Stimulated activated CD8-positive, alpha-beta memory T cell treated with anti-CD3 and anti-CD28 coated beads, Interleukin-12 subunit alpha, Interleukin-12 subunit beta, amount 100 ng/mL, for 24 hours (primary cell): ENCODE measurements at regions not wholly inside any gene's neighbourhood (a gene's known extent, or its start where the extent isn't known, plus 50 kb on each side); places are given as distances from the start of the nearest gene placed in this dataset.
"Not testable (repeated sequence)": the region's sequence is repeated elsewhere in the genome, so short reads cannot be mapped to it uniquely, and the experiment has no call there.

ENCODE experiments used
- DNase-seq: peaks from one replicate; pipeline ENCODE4 v3.0.0-alpha.2; 2020; ENCODE audit errors: extremely low read depth

DNA sequence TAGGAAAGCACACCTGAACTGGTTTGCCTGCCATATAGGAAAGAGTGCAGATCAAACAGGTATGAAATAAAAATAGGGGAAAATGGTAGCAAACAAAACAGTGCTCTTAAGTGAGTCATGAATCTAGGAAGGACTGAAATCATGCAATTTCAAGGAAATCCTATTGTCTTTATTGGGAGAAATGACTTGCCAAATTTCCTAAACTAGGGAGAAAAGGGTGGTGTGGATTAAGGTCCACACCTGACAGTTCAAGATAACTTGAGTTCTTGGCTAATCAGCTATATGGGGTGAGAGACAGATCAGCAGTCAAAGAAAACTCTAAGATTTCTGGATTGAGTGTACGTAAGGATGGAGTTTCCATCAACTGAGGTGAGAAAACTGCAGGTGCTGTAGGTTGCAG lies 101.1 kb downstream of the PRKAB2 start:
- DNase-seq = no peak

DNA sequence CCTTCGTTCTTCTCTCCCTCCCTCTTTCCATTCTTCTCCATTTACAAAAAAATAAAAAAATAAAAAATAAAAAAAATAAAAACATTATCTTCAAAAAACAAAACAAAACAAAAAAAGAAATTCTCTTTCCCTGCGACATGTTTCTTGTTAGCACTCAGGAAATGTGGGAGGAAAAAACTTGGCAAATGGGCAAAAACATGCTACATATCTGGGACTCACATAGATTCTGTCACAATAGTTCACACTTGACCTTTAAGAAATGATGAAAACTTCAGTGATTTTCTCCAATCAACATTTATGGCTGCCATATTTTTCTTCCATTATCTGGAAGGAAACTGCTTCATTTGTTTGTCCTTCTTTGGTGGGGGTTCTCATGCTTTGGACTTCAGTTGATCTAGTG lies 109.3 kb downstream of the PRKAB2 start:
- DNase-seq = no peak

DNA sequence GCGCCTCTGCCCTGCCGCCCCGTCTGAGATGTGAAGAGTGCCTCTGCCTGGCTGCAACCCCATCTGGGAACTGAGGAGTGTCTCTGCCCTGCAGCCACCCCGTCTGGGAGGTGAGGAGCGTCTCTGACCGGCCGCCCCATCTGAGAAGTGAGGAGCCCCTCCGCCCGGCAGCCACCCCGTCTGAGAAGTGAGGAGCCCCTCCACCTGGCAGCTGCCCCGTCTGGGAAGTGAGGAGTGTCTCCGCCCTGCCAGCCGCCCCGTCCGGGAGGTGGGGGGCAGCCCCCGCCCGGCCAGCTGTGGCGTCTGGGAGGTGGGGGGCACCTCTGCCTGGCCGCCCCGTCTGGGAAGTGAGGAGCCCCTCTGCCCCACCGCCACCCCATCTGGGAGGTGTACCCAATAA lies 110.4 kb downstream of the PRKAB2 start:
- DNase-seq = not testable (repeated sequence)

DNA sequence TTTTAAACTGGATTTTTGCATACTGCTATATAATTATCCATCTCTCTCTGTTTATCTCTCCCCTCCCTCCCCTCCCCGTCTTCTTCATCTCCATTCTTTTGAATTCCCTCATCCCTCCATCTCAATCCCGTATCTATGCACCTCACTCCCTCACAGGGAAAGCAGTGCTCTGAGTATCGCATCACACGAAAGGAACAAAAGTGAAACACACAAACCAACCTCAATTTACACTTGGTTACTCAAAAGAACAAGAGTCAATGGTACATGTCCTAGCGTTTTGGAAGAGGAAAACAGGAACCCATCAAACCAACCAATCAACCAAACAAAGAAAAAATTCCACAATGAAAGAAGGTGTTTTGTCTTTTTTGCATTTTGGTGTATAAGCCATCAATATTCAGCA lies 115.1 kb downstream of the NBPF12 start:
- no peak for DNase-seq

DNA sequence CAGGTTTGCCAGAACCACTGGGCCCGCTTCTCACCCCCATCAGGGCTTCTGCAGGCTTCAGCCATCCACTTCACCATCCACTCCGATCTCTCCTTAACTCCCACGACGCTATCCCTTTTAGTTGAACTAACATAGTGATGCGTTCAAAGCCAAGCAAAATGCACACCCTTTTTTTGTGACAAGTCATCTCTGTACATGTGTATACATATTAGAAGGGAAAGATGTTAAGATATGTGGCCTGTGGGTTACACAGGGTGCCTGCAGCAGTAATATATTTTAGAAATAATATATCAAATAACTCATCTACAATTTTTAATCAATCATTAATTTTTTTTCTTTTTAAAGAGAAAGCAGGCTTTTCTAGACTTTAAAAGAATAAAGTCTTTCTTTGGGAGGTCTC lies 114.6 kb downstream of the NBPF12 start:
- no peak for DNase-seq

DNA sequence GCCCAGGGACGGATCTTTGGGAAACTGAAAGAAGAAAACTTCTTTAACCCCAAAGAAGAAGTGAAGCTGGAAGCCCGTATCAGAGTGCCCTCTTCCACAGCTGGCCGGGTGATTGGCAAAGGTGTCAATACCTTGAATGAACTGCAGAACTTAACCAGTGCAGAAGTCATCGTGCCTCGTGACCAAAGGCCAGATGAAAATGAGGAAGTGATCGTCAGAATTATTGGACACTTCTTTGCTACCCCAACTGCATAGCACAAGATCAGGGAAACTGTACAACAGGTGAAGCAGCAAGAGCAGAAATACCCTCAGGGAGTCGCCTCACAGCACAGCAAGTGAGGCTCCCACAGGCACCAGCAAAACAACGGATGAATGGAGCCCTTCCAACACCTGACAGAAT lies 114.0 kb downstream of the NBPF12 start:
- DNase-seq = no peak

DNA sequence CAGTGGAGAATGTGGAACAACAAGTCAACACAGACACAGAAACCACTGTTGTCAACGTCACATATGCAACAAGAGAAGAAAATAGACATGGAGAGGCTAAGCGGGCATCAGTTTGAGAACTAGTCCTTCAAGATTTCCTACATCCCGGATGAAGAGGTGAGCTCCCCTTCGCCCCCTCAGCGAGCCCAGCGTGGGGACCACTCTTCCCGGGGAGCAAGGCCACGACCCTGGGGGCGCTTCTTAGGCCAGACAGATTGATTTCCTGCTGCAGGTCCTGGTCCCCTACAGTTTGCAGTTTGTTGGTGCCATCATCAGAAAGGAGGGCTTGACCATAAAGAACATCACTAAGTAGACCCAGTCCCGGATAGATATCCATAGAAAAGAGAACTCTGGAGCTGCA lies 113.0 kb downstream of the NBPF12 start:
- DNase-seq = no peak

DNA sequence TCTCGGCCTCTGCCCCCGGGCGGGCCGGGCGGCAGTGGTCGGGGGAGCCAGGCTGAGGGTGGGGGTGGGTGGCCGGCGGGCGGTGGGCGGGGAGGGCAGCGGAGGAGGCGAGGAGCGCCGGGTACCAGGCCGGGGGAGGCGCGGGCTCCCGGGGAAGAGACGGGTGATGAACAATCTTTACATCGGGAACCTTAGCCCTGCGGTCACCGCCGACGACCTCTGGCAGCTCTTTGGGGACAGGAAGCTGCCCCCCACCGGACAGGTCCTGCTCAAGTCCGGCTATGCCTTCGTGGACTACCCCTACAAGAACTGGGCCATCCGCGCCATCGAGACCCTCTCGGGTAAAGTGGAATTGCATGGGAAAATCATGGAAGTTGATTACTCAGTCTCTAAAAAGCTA lies 112.5 kb downstream of the NBPF12 start:
- DNase-seq = no peak

DNA sequence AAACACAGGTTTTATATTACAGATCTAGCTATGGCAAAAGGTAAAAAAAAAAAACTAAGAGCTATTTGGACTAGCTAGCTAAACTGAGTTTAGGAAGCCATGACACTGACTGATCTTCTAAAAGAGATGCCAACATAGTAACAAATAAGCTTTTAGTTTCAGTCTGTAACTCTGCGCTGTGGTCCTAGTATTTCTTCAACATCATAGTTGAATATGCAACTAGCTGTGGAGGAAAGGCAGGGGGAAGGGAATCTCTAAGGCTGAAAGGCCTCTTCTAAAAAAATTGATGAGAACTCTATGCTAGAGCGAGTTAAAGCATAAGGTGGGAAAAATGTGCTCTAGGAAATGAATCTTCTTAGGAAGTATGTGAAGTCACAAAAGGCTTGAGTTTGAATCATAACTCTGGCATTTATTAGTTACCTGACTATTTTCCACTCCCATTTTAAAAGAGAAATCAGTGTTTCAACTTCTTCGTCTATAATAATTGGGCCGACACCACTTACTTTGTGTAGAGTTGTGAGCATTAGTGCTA lies 108.8 kb downstream of the NBPF12 start:
- DNase-seq = not testable (repeated sequence)

DNA sequence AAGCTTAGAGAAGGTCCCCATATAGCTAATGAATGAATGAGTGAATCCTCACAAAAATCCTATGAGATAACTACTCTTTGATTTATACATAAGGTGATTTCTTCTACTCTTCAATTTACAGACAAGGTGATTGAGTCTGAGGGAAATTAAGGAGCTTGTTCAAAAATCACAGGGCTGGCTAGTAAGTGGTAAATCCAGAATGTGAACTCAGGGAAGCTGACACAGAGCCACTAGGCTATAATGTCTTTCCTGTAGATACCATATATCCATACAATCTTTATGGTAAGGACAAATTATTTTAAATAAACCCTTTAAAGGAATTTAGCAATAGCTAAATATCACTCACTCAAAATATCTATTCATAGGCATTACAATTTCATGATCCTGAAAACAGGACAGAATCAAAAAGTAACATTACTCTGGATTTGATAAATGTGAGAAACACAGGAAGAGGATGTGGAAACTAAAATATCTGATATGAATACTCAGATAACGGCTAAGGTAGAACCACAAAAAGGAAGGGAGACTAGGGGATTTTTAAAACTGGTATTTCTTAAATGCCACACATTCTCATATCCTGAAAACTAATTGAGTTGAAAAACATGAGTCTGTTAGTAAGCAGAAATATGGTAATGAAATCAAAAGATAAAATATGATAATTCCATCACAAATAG lies 108.2 kb downstream of the NBPF12 start:
- no peak for DNase-seq
